GM23338 (cell line): ENCODE measurements at regions not wholly inside any gene's neighbourhood (a gene's known extent, or its start where the extent isn't known, plus 50 kb on each side); places are given as distances from the start of the nearest gene placed in this dataset.

Source experiments
- EZH2 ChIP-seq: fragments of 200-600 bp; sonication (generic); IDR thresholded peaks from one replicate; pipeline ENCODE4 v1.8.0; 2017; ENCODE audit warnings: antibody characterized with exemption, mild to moderate bottlenecking, low read depth; ENCODE audit not compliant: unreplicated experiment
- STAT1 ChIP-seq: IDR thresholded peaks from one replicate; pipeline ENCODE4 v1.6.1; 2016; ENCODE audit warnings: antibody characterized with exemption; ENCODE audit not compliant: unreplicated experiment
- TF ChIP-seq, protein P1 (sequence below), 2 experiments: fragments of 200-600 bp in 1 of 2; sonication (generic) in 1 of 2; conservative IDR thresholded peaks; 2 replicates each; pipeline versions ENCODE4 v1.5.1 to v1.6.1; 2016 to 2017; ENCODE audit warnings: antibody characterized with exemption in 2 of 2, low read depth in 2 of 2, mild to moderate bottlenecking in 2 of 2, moderate library complexity in 1 of 2
- TF ChIP-seq, protein P2 (sequence below): IDR thresholded peaks from one replicate; pipeline ENCODE4 v1.6.1; 2018; ENCODE audit warnings: antibody characterized with exemption; ENCODE audit not compliant: unreplicated experiment

DNA sequence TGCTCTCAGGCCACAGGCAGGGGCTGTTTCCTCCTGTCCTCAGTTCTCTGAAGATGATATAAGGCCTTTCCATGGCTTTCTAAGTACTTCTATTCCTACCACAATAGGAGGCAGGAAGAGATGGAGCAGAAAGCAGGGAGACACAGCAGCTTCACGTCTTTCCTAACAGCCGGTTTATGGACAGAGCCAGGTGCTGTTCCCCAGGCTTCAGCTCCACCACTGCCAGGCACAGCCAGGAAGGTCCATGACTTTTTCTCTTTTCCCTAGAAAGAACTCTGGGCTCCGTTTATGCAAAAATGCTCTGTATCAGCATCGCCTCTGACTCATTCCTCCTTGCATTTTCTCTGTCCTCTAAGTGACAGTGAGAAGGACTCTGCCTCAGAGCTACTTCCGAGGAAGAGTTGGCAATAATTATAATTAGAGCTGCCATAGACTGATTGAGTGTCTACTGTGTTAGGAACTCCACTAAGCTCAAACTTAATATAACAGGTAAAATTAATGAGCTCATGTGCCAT, 478.5 kb downstream of the RASEF start:
- TF ChIP-seq, protein P1, sequence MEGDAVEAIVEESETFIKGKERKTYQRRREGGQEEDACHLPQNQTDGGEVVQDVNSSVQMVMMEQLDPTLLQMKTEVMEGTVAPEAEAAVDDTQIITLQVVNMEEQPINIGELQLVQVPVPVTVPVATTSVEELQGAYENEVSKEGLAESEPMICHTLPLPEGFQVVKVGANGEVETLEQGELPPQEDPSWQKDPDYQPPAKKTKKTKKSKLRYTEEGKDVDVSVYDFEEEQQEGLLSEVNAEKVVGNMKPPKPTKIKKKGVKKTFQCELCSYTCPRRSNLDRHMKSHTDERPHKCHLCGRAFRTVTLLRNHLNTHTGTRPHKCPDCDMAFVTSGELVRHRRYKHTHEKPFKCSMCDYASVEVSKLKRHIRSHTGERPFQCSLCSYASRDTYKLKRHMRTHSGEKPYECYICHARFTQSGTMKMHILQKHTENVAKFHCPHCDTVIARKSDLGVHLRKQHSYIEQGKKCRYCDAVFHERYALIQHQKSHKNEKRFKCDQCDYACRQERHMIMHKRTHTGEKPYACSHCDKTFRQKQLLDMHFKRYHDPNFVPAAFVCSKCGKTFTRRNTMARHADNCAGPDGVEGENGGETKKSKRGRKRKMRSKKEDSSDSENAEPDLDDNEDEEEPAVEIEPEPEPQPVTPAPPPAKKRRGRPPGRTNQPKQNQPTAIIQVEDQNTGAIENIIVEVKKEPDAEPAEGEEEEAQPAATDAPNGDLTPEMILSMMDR (conservative IDR thresholded peaks at IDR 0.05; ENCODE audit: low read depth in 2 of 2) = no peak
- TF ChIP-seq EZH2 = no peak
- TF ChIP-seq, protein P2, sequence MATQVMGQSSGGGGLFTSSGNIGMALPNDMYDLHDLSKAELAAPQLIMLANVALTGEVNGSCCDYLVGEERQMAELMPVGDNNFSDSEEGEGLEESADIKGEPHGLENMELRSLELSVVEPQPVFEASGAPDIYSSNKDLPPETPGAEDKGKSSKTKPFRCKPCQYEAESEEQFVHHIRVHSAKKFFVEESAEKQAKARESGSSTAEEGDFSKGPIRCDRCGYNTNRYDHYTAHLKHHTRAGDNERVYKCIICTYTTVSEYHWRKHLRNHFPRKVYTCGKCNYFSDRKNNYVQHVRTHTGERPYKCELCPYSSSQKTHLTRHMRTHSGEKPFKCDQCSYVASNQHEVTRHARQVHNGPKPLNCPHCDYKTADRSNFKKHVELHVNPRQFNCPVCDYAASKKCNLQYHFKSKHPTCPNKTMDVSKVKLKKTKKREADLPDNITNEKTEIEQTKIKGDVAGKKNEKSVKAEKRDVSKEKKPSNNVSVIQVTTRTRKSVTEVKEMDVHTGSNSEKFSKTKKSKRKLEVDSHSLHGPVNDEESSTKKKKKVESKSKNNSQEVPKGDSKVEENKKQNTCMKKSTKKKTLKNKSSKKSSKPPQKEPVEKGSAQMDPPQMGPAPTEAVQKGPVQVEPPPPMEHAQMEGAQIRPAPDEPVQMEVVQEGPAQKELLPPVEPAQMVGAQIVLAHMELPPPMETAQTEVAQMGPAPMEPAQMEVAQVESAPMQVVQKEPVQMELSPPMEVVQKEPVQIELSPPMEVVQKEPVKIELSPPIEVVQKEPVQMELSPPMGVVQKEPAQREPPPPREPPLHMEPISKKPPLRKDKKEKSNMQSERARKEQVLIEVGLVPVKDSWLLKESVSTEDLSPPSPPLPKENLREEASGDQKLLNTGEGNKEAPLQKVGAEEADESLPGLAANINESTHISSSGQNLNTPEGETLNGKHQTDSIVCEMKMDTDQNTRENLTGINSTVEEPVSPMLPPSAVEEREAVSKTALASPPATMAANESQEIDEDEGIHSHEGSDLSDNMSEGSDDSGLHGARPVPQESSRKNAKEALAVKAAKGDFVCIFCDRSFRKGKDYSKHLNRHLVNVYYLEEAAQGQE = no peak
- TF ChIP-seq STAT1 = no peak
